Activated CD4-positive, alpha-beta T cell treated with anti-CD3 and anti-CD28 coated beads, Interleukin-2, amount 10 ng/mL, durations not matched to agents 7 days and 5 days (primary cell): ENCODE measurements at regions not wholly inside any gene's neighbourhood (a gene's known extent, or its start where the extent isn't known, plus 50 kb on each side); places are given as distances from the start of the nearest gene placed in this dataset.

ENCODE experiments used
- CTCF ChIA-PET: fragments of 350-600 bp; sonication (Branson Sonifier 250); formaldehyde crosslinking; loops from one replicate; lab custom pipeline; 2021; ENCODE audit warnings: antibody characterized with exemption; lab: Charles Lee
- POLR2A ChIA-PET: fragments of 350-600 bp; sonication (Branson Sonifier 250); formaldehyde crosslinking; loops from one replicate; lab custom pipeline; 2021; ENCODE audit warnings: antibody characterized with exemption; lab: Charles Lee
- DNase-seq: peaks from one replicate; pipeline ENCODE4 v3.0.0-alpha.2; 2020
- H3K27ac Mint-ChIP-seq: one replicate; pipeline ENCODE4 v1.8.0; 2021; ENCODE audit warnings: mild to moderate bottlenecking, moderate library complexity, mixed read lengths
- H3K27me3 Mint-ChIP-seq: one replicate; pipeline ENCODE4 v1.8.0; 2021; ENCODE audit warnings: mixed read lengths
- H3K36me3 Mint-ChIP-seq: one replicate; pipeline ENCODE4 v1.8.0; 2021; ENCODE audit warnings: low read depth, mixed read lengths
- H3K4me1 Mint-ChIP-seq: one replicate; pipeline ENCODE4 v1.8.0; 2021; ENCODE audit warnings: mixed read lengths
- H3K4me3 Mint-ChIP-seq: one replicate; pipeline ENCODE4 v1.8.0; 2021; ENCODE audit warnings: mild to moderate bottlenecking, moderate library complexity, mixed read lengths
- H3K9me3 Mint-ChIP-seq: one replicate; pipeline ENCODE4 v1.8.0; 2021; ENCODE audit warnings: mixed read lengths

DNA sequence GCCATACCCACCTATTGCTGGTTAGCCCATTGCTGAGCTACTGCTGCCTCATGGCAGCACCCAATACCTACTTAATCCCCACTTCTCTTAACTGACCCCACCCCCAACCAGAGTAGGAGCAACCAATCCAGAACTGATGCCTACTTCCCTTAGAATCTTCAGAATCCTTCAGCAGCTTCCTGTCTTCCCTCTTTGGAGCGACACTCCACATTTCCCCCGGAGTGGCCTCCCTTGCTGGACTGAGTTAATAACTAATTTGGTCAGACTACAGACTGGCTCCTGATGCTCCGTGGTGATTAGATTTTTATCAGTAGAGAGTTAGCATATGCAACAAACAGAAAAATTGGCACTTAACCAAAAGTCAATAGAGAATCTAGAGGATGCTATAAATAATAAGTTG lies 51.2 kb upstream of the UBR2 start:
- no peaks in the 10 kb centered on the region for H3K36me3 Mint-ChIP-seq
- no peaks in the 10 kb centered on the region for H3K4me1 Mint-ChIP-seq
- no peak for DNase-seq
- ChIA-PET CTCF (interaction anchor here (0.6 to 1.6 kb wide), 3 partner anchors 10 to 45 kb away, joined by 3 to 4 read pairs (median 3); no protein-coding TSS in a partner anchor), POLR2A (no interaction called here)
- H3K9me3 Mint-ChIP-seq = no peaks in the 10 kb centered on the region
- peaks cover 5% of the 10 kb centered on the region for H3K27me3 Mint-ChIP-seq
- H3K27ac Mint-ChIP-seq = no peak overlapping the region
- H3K4me3 Mint-ChIP-seq = no peak overlapping the region

DNA sequence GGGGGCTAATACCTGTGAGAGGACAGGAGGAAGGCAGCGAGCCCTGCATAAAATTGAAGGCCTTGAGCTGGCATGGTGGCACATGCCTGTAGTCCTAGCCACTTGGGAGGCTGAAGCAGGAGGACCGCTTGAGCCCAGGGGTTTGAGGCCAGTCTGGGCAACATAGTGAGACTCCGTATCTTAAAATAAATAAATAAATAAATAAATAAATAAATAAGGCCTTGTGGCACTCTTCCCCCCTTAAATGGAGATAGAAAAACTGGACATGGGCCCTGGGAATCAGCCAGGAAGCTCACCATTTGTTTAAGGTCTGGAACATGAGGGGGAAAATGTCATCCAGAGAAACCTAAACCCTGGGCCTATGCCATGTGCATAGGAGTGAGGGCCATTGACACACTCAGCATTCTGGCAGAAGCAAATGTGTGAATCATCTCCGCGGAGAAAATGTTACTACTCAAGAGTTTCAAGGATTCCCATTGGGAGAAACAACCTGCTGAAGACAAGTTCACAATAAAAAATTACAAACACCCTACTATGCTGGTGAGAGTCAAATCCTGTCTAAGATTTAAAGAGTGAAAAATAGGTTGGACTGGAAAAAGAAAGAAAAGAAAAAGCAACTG lies 51.9 kb upstream of the UBR2 start:
- peaks cover 3% of the 10 kb centered on the region for H3K27me3 Mint-ChIP-seq
- no peaks in the 10 kb centered on the region for H3K36me3 Mint-ChIP-seq
- no peak for DNase-seq
- no peak overlapping the region for H3K4me3 Mint-ChIP-seq
- no peaks in the 10 kb centered on the region for H3K4me1 Mint-ChIP-seq
- no peak overlapping the region for H3K27ac Mint-ChIP-seq
- no peaks in the 10 kb centered on the region for H3K9me3 Mint-ChIP-seq
- POLR2A ChIA-PET = no interaction called here
- CTCF ChIA-PET = interaction anchor here (1.1 to 1.6 kb wide), 2 partner anchors 10 to 36 kb away, joined by 3 read pairs; no protein-coding TSS in a partner anchor

- no peaks in the 10 kb centered on the region for H3K27me3 Mint-ChIP-seq
These were observed 53.0 kb upstream of the UBR2 start for GRCh38 chr6:42510795-42511194.

DNA sequence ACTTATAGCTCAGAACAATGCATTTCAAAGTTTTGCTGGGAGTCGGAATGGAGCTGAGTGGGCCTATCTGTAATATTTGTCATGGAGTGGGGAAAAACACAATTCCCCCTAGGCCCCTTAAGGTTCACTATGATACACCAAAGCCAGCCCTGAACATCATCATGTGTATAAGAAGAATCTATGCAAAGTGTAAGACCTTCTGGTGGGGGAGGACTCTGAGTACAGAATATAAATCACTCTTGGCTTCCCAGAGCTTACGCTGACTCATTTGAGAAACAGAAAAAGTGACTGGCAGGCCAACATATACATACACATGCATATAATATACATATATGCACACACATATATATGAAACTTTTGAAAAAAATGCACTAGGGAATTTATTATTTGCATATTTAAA lies 54.1 kb upstream of the UBR2 start:
- Mint-ChIP-seq H3K36me3 (no peaks in the 10 kb centered on the region), H3K9me3 (no peaks in the 10 kb centered on the region), H3K4me3 (no peak overlapping the region), H3K27ac (no peak overlapping the region), H3K4me1 (no peaks in the 10 kb centered on the region), H3K27me3 (no peaks in the 10 kb centered on the region)
- POLR2A ChIA-PET = no interaction called here
- no peak for DNase-seq
- CTCF ChIA-PET = interaction anchor here (0.8 to 1.3 kb wide), 3 partner anchors 51 to 143 kb away, joined by 3 read pairs; no protein-coding TSS in a partner anchor

More at GRCh38 chr6:42510795-42511194, 53.0 kb upstream of the UBR2 start:
- Mint-ChIP-seq H3K9me3 (no peaks in the 10 kb centered on the region), H3K36me3 (no peaks in the 10 kb centered on the region), H3K27ac (no peak overlapping the region), H3K4me3 (no peak overlapping the region), H3K4me1 (no peaks in the 10 kb centered on the region)
- CTCF ChIA-PET = interaction anchor here (1.6 kb wide), 1 partner anchor 12 kb away, joined by 3 read pairs; no protein-coding TSS in a partner anchor
- DNase-seq = no peak
- POLR2A ChIA-PET = no interaction called here

DNA sequence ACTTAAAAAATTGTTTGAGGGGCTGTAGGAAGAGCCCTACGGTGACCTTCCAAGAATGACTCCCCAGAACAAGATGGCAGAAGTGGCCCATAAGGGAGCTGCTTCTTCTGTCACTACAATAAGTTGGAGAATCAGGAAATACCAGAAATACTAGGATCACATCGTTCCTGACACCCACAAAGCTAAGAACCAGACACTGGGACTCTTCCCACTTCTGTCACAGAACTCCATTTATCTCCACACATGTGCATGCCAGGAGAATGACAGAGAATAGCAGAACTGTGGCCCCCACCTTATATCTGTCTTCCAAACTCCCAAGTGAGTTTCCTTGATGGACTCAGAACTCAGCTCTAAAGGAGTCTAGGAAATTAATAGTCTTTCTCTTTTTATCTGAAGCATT lies 54.6 kb upstream of the UBR2 start:
- no peak overlapping the region for H3K4me3 Mint-ChIP-seq
- no peaks in the 10 kb centered on the region for H3K27me3 Mint-ChIP-seq
- no peaks in the 10 kb centered on the region for H3K36me3 Mint-ChIP-seq
- H3K9me3 Mint-ChIP-seq = no peaks in the 10 kb centered on the region
- H3K27ac Mint-ChIP-seq = no peak overlapping the region
- no peaks in the 10 kb centered on the region for H3K4me1 Mint-ChIP-seq
- ChIA-PET CTCF (interaction anchor here (0.8 to 1.3 kb wide), 4 partner anchors 50 to 142 kb away, joined by 3 read pairs; no protein-coding TSS in a partner anchor), POLR2A (no interaction called here)
- no peak for DNase-seq

DNA sequence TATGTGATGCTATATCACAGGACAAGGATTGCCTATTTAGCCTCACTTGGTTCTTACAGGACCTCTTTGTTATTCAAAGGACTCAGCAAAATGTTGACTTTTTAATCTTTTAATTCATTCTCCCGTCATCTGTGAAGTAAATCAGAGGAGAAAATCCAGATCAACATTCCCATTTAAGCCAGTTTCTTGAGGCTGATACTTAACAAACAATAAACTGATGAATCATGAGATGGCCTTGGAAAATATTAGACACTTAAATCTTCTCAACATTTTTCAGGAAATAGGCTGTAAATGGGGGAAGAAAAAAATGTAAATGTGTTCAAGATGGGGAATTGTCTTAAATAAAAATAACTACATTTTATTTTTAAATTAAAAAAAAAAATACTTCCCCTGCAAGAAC lies 55.9 kb upstream of the UBR2 start:
- ChIA-PET CTCF (interaction anchor here (1.0 kb wide), 1 partner anchor 40 kb away, joined by 3 read pairs; no protein-coding TSS in a partner anchor), POLR2A (no interaction called here)
- H3K4me1 Mint-ChIP-seq = no peaks in the 10 kb centered on the region
- peaks cover 2% of the 10 kb centered on the region for H3K27me3 Mint-ChIP-seq
- H3K36me3 Mint-ChIP-seq = no peaks in the 10 kb centered on the region
- DNase-seq = no peak
- H3K9me3 Mint-ChIP-seq = peaks cover 3% of the 10 kb centered on the region
- no peak overlapping the region for H3K4me3 Mint-ChIP-seq
- no peak overlapping the region for H3K27ac Mint-ChIP-seq

GRCh38 chr6:42507195-42507594 lies 55.5 kb upstream of the TRERF1 start:
- H3K27me3 Mint-ChIP-seq = peaks cover 4% of the 10 kb centered on the region
- no peak overlapping the region for H3K4me3 Mint-ChIP-seq
- ChIA-PET POLR2A (no interaction called here), CTCF (interaction anchor here (0.5 to 1.3 kb wide), 6 partner anchors 12 to 151 kb away, joined by 3 to 4 read pairs (median 3); no protein-coding TSS in a partner anchor)
- DNase-seq = no peak
- peaks cover 4% of the 10 kb centered on the region for H3K9me3 Mint-ChIP-seq
- H3K4me1 Mint-ChIP-seq = no peaks in the 10 kb centered on the region
- no peak overlapping the region for H3K27ac Mint-ChIP-seq
- no peaks in the 10 kb centered on the region for H3K36me3 Mint-ChIP-seq

DNA sequence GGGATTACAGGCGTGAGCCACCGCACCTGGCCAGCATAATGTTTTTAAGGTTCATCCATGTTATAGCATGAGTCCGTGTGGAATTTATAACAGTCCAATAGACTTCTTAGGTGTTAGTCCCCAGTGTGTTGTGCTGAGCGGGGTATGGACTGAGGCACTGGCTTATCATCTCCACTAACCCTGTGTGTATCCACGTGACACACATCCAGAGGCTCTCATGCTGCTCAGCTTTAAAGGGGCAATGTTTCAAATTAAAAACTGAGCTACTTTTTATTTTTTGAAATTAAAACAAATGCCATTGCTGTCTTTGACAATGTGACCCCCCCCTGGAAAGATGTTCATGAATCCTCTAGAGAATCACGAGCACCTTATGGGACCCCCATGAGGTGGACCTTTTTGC lies 54.3 kb upstream of the TRERF1 start:
- Mint-ChIP-seq H3K36me3 (no peaks in the 10 kb centered on the region), H3K9me3 (peaks cover 8% of the 10 kb centered on the region), H3K27me3 (peaks cover 10% of the 10 kb centered on the region), H3K27ac (no peak overlapping the region), H3K4me3 (no peak overlapping the region), H3K4me1 (no peaks in the 10 kb centered on the region)
- DNase-seq = no peak
- CTCF ChIA-PET = interaction anchor here (1.3 kb wide), 1 partner anchor 26 kb away, joined by 4 read pairs; no protein-coding TSS in a partner anchor
- POLR2A ChIA-PET = no interaction called here

DNA sequence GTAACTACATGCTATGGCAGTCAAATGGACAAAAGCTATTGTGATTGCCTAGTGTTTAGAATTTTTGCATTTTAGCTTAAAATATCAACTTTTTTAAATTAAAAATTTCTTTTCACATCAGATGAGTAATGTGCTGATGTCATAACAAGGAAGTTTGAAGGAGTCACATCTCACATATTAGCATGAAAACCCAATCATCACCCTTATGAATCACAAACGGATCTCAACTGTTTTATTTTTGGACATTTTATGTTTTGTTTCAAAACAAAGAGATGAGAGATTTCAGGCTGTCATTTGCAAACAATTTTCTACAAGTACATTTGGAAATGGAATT lies 53.6 kb upstream of the TRERF1 start:
- Mint-ChIP-seq H3K4me3 (no peak overlapping the region), H3K4me1 (no peaks in the 10 kb centered on the region), H3K36me3 (no peaks in the 10 kb centered on the region), H3K27me3 (peaks cover 10% of the 10 kb centered on the region), H3K27ac (no peak overlapping the region), H3K9me3 (peaks cover 8% of the 10 kb centered on the region)
- no peak for DNase-seq
- CTCF ChIA-PET = interaction anchor here (1.0 to 1.4 kb wide), 2 partner anchors 42 to 240 kb away, joined by 4 to 9 read pairs; no protein-coding TSS in a partner anchor
- POLR2A ChIA-PET = no interaction called here

- ChIA-PET POLR2A (no interaction called here), CTCF (interaction anchor here (1.4 kb wide), 1 partner anchor 44 kb away, joined by 4 read pairs; no protein-coding TSS in a partner anchor)
- no peaks in the 10 kb centered on the region for H3K36me3 Mint-ChIP-seq
These were observed 52.2 kb upstream of the TRERF1 start for GRCh38 chr6:42503894-42504293.

DNA sequence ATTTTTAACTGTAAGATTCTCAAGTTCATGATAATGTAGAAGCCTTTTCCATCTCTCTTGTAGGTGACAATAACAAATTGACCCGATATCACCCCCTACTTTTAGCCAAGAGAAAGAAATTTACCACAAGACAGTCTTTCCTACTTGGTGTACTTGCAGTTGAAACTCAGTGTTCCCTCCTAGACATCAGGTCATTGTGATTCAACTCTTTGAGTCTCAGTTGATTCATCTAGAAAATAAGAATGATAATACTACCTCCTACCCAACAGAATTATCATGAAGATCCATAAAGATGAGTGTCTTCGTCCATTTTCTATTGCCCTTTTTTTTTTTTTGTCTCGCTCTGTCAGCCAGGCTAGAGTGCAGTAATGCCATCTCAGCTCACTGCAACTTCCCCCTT lies 51.3 kb upstream of the TRERF1 start:
- H3K9me3 Mint-ChIP-seq = peaks cover 8% of the 10 kb centered on the region
- no peaks in the 10 kb centered on the region for H3K4me1 Mint-ChIP-seq
- POLR2A ChIA-PET = no interaction called here
- no peaks in the 10 kb centered on the region for H3K36me3 Mint-ChIP-seq
- no peak for DNase-seq
- CTCF ChIA-PET = no interaction called here
- no peak overlapping the region for H3K4me3 Mint-ChIP-seq
- no peak overlapping the region for H3K27ac Mint-ChIP-seq
- peaks cover 12% of the 10 kb centered on the region for H3K27me3 Mint-ChIP-seq

More at GRCh38 chr6:42503894-42504293, 52.2 kb upstream of the TRERF1 start:
- Mint-ChIP-seq H3K4me3 (no peak overlapping the region), H3K27me3 (peaks cover 10% of the 10 kb centered on the region), H3K27ac (no peak overlapping the region), H3K9me3 (peaks cover 8% of the 10 kb centered on the region), H3K4me1 (no peaks in the 10 kb centered on the region)
- no peak for DNase-seq

DNA sequence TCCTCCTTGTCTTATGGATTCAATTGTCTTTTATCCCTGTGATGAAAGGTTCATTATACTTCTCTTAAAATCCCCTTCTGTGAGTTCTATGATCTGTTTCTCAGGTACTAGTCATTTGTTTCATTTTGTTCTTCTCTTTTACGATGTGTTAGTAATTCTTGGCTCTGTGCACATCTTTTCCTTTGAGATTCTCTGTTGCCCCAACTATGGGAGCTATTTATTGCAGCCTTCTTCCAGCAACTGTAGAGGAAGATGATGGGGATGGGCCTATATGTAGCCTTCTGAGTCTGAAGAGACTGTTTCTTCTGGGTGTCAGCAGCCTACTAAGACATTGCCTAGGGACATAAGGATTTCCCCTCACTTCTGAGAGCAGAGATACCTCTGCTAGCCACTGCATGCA lies 50.4 kb upstream of the TRERF1 start:
- CTCF ChIA-PET = no interaction called here
- no peaks in the 10 kb centered on the region for H3K36me3 Mint-ChIP-seq
- no peak overlapping the region for H3K27ac Mint-ChIP-seq
- no peak for DNase-seq
- POLR2A ChIA-PET = no interaction called here
- H3K9me3 Mint-ChIP-seq = peaks cover 8% of the 10 kb centered on the region
- H3K4me3 Mint-ChIP-seq = no peak overlapping the region
- H3K27me3 Mint-ChIP-seq = peaks cover 21% of the 10 kb centered on the region
- no peaks in the 10 kb centered on the region for H3K4me1 Mint-ChIP-seq
